GM12892 (cell line): ENCODE measurements at regions not wholly inside any gene's neighbourhood (a gene's known extent, or its start where the extent isn't known, plus 50 kb on each side); places are given as distances from the start of the nearest gene placed in this dataset.

ENCODE experiments used
- POLR2A ChIP-seq: IDR thresholded peaks from 2 replicates; pipeline ENCODE4 v1.6.1; 2011; ENCODE audit warnings: low read depth, low read length, control low read depth
- POLR2AphosphoS5 ChIP-seq: IDR thresholded peaks from 2 replicates; pipeline ENCODE4 v1.6.1; 2011; ENCODE audit warnings: low read depth, low read length, control low read depth
- TAF1 ChIP-seq: IDR thresholded peaks from 2 replicates; pipeline ENCODE4 v1.6.1; 2011; ENCODE audit warnings: low read depth, mild to moderate bottlenecking, control low read depth, low read length, borderline replicate concordance

GRCh38 chr16:82344157-82344556 lies 174.1 kb upstream of the MPHOSPH6 start:
- no peak for TF ChIP-seq POLR2AphosphoS5
- no peak for TF ChIP-seq POLR2A
- no peak for TF ChIP-seq TAF1
